Hypothalamus (tissue), 51 donors: ENCODE measurements at regions not wholly inside any gene's neighbourhood (a gene's known extent, or its start where the extent isn't known, plus 50 kb on each side); places are given as distances from the start of the nearest gene placed in this dataset.
"Not testable (repeated sequence)": the region's sequence is repeated elsewhere in the genome, so short reads cannot be mapped to it uniquely, and the experiment has no call there.

Experiments
- DNase-seq, 51 donors: peaks; one replicate each; lab custom pipeline; 2025; lab: John Stamatoyannopoulos, UW

GRCh38 chr14:104393898-104394381 is 185.6 kb upstream of the C14orf180 start:
- no peak for DNase-seq

GRCh38 chr14:104394409-104394851 is 185.1 kb upstream of the C14orf180 start:
- DNase-seq = no peak

GRCh38 chr14:104395276-104395675 is 184.3 kb upstream of the C14orf180 start:
- DNase-seq = no peak

GRCh38 chr14:104395941-104396681 is 183.5 kb upstream of the C14orf180 start:
- no peak for DNase-seq

- no peak for DNase-seq
These were observed 182.7 kb upstream of the C14orf180 start for GRCh38 chr14:104396682-104397470.

- DNase-seq = no peak
These were observed 181.6 kb upstream of the C14orf180 start for GRCh38 chr14:104397956-104398355.

- DNase-seq = no peak
These were observed 180.9 kb upstream of the C14orf180 start for GRCh38 chr14:104398656-104399055.

- DNase-seq = no peak
These were observed 180.0 kb upstream of the C14orf180 start for GRCh38 chr14:104399432-104400155.

GRCh38 chr14:104400355-104400754 is 179.2 kb upstream of the C14orf180 start:
- DNase-seq = no peak

GRCh38 chr14:104401785-104402184 is 177.8 kb upstream of the C14orf180 start:
- no peak for DNase-seq

- not testable (repeated sequence) for DNase-seq
These were observed 177.3 kb upstream of the C14orf180 start for GRCh38 chr14:104402303-104402702.

GRCh38 chr14:104403421-104404220 is 175.9 kb upstream of the C14orf180 start:
- DNase-seq = no peak

GRCh38 chr14:104404922-104405321 is 174.6 kb upstream of the C14orf180 start:
- DNase-seq = no peak

GRCh38 chr14:104405360-104406226 is 174.0 kb upstream of the C14orf180 start:
- no peak for DNase-seq

GRCh38 chr14:104406831-104407230 is 172.7 kb upstream of the C14orf180 start:
- DNase-seq = no peak

GRCh38 chr14:104416383-104416782 is 163.2 kb upstream of the C14orf180 start:
- no peak for DNase-seq

- no peak for DNase-seq
These were observed 159.6 kb upstream of the C14orf180 start for GRCh38 chr14:104419865-104420505.

GRCh38 chr14:104420523-104420922 is 159.0 kb upstream of the C14orf180 start:
- DNase-seq = not testable (repeated sequence)

GRCh38 chr14:104420990-104421389 is 158.6 kb upstream of the C14orf180 start:
- DNase-seq = no peak
